A549 (cell line): ENCODE measurements at regions not wholly inside any gene's neighbourhood (a gene's known extent, or its start where the extent isn't known, plus 50 kb on each side); places are given as distances from the start of the nearest gene placed in this dataset.
A peak's percentile ranks its signal among the peaks of the same experiment; 100 is the strongest.

Source experiments
- ATAC-seq, 2 experiments: fragments of 200-7000 bp in 1 of 2; fragments of >200 bp in 1 of 2; cut with Nextera tagmentation in 1 of 2; cut with Tn5 transposase in 1 of 2; 3 replicates each; pipeline versions ENCODE4 v1.8.0 to v1.9.1; 2018 to 2020; ENCODE audit warnings: mild to moderate bottlenecking in 1 of 2, moderate library complexity in 1 of 2
- CTCF ChIA-PET: fragments of 300-600 bp; sonication (Branson Sonifier 250); formaldehyde crosslinking; extraction: SDS; loops from one replicate; lab custom pipeline; 2021; ENCODE audit warnings: antibody characterized with exemption, inconsistent platforms; lab: Yijun Ruan, JAX
- POLR2A ChIA-PET: fragments of 350-600 bp; formaldehyde crosslinking; extraction: SDS; loops from one replicate; lab custom pipeline; 2021; ENCODE audit warnings: antibody characterized with exemption, inconsistent platforms; lab: Yijun Ruan, JAX
- DNase-seq, 2 experiments: peaks; one replicate each; pipeline versions ENCODE4 v3.0.0 to v3.0.0-alpha.2; 2011 to 2016; ENCODE audit warnings: low read depth in 1 of 2, low spot score in 1 of 2
- FAIRE-seq: peaks from 2 replicates; lab custom pipeline; 2011; peaks lifted over from hg19 to GRCh38; lab: Jason Lieb, UNC
- H3K27ac ChIP-seq, 2 experiments: fragments of >200 bp; sonication (Bioruptor Twin); formaldehyde crosslinking; 3 replicates each; pipeline ENCODE4 v1.5.1; 2016 to 2017
- H3K4me1 ChIP-seq: fragments of >200 bp; sonication (Bioruptor Twin); formaldehyde crosslinking; 3 replicates; pipeline ENCODE4 v1.6.1; 2016
- H3K4me2 ChIP-seq: fragments of >200 bp; sonication (Bioruptor Twin); formaldehyde crosslinking; 3 replicates; pipeline ENCODE4 v1.6.1; 2016
- H3K4me3 ChIP-seq: fragments of >200 bp; sonication (Bioruptor Twin); formaldehyde crosslinking; 3 replicates; pipeline ENCODE4 v1.5.1; 2016
- H3K9me3 ChIP-seq: fragments of >200 bp; sonication (Bioruptor Twin); formaldehyde crosslinking; 3 replicates; pipeline ENCODE4 v1.6.1; 2016
- CBX2 ChIP-seq: fragments of 200-600 bp; sonication (generic); IDR thresholded peaks from 2 replicates; pipeline ENCODE4 v1.6.1; 2016; ENCODE audit warnings: low read depth, mild to moderate bottlenecking, borderline replicate concordance
- CEBPB ChIP-seq, 2 experiments: fragments of >200 bp in 1 of 2; sonication (Bioruptor Twin) in 1 of 2; formaldehyde crosslinking in 1 of 2; IDR thresholded peaks; 2 replicates each; pipeline ENCODE4 v1.6.1; 2012 to 2016
- CHD4 ChIP-seq: fragments of 200-600 bp; sonication (generic); IDR thresholded peaks from 2 replicates; pipeline ENCODE4 v1.6.1; 2016; ENCODE audit warnings: antibody characterized with exemption, mild to moderate bottlenecking, borderline replicate concordance
- EHF ChIP-seq: fragments of 250-450 bp; sonication (Bioruptor Pico); IDR thresholded peaks from 2 replicates; pipeline ENCODE4 v1.5.0; 2020; ENCODE audit warnings: mild to moderate bottlenecking
- EHMT2 ChIP-seq: fragments of 200-600 bp; sonication (generic); IDR thresholded peaks from 2 replicates; pipeline ENCODE4 v1.6.1; 2016; ENCODE audit warnings: antibody characterized with exemption, low read depth, mild to moderate bottlenecking, moderate library complexity
- EP300 ChIP-seq, 2 experiments: fragments of >200 bp; sonication (Bioruptor Twin); formaldehyde crosslinking; IDR thresholded peaks; 2 replicates in 1 of 2; 3 replicates in 1 of 2; pipeline ENCODE4 v1.6.1; 2016 to 2017
- FOSB ChIP-seq: fragments of 250-450 bp; sonication (Bioruptor Pico); IDR thresholded peaks from 2 replicates; pipeline ENCODE4 v1.5.0; 2020; ENCODE audit warnings: mild to moderate bottlenecking, moderate library complexity
- GATA3 ChIP-seq: IDR thresholded peaks from 2 replicates; pipeline ENCODE4 v1.6.1; 2012; ENCODE audit warnings: borderline replicate concordance
- HDAC2 ChIP-seq: fragments of 200-600 bp; sonication (generic); IDR thresholded peaks from 2 replicates; pipeline ENCODE4 v1.6.1; 2016
- HES2 ChIP-seq: fragments of >200 bp; sonication (Bioruptor Twin); formaldehyde crosslinking; IDR thresholded peaks from 2 replicates; pipeline ENCODE4 v1.6.1; 2016
- HOXA7 ChIP-seq: fragments of 250-450 bp; sonication (Bioruptor Pico); IDR thresholded peaks from 2 replicates; pipeline ENCODE4 v1.5.0; 2020; ENCODE audit warnings: mild to moderate bottlenecking, moderate library complexity
- HOXB13 ChIP-seq: fragments of 250-450 bp; sonication (Bioruptor Pico); IDR thresholded peaks from 2 replicates; pipeline ENCODE4 v1.5.0; 2020; ENCODE audit warnings: low read depth, mild to moderate bottlenecking, moderate library complexity
- JUN ChIP-seq, 2 experiments: fragments of >200 bp; sonication (Bioruptor Twin); formaldehyde crosslinking; IDR thresholded peaks; 2 replicates in 1 of 2; 3 replicates in 1 of 2; pipeline ENCODE4 v1.6.1; 2016 to 2017
- KDM1A ChIP-seq: fragments of 200-600 bp; sonication (generic); IDR thresholded peaks from 2 replicates; pipeline ENCODE4 v1.6.1; 2016; ENCODE audit warnings: low read depth, mild to moderate bottlenecking
- KDM5A ChIP-seq: fragments of 200-600 bp; sonication (generic); IDR thresholded peaks from 2 replicates; pipeline ENCODE4 v1.6.1; 2016; ENCODE audit warnings: antibody characterized with exemption, mild to moderate bottlenecking
- MAFK ChIP-seq: fragments of 450-650 bp; IDR thresholded peaks from 2 replicates; pipeline ENCODE4 v1.6.1; 2014; ENCODE audit not compliant: partially characterized antibody
- MAZ ChIP-seq: fragments of 150-350 bp; IDR thresholded peaks from 2 replicates; pipeline ENCODE4 v1.6.1; 2014; ENCODE audit warnings: antibody characterized with exemption, low read depth, low read length, borderline replicate concordance
- MYC ChIP-seq: IDR thresholded peaks from 2 replicates; pipeline ENCODE4 v1.6.1; 2012; ENCODE audit warnings: mild to moderate bottlenecking, inconsistent platforms, low read length, improper control_type of control experiment, borderline replicate concordance
- NFE2L2 ChIP-seq: fragments of 150-350 bp; conservative IDR thresholded peaks from 2 replicates; pipeline ENCODE4 v1.6.1; 2014; ENCODE audit warnings: low read length
- NPAS2 ChIP-seq: fragments of 250-450 bp; sonication (Bioruptor Pico); IDR thresholded peaks from 2 replicates; pipeline ENCODE4 v1.8.0; 2022; ENCODE audit warnings: mild to moderate bottlenecking, moderate library complexity, borderline replicate concordance
- PHF8 ChIP-seq: fragments of 200-600 bp; sonication (generic); IDR thresholded peaks from 2 replicates; pipeline ENCODE4 v1.6.1; 2016; ENCODE audit warnings: low read depth, mild to moderate bottlenecking, antibody characterized with exemption, moderate library complexity, borderline replicate concordance
- POLR2AphosphoS2 ChIP-seq: conservative IDR thresholded peaks from 2 replicates; pipeline ENCODE4 v1.6.1; 2012; ENCODE audit warnings: low read length, improper control_type of control experiment, inconsistent platforms
- RFX5 ChIP-seq: fragments of 450-650 bp; IDR thresholded peaks from 2 replicates; pipeline ENCODE4 v1.7.1; 2014; ENCODE audit warnings: antibody characterized with exemption, mild to moderate bottlenecking, moderate library complexity
- SMC3 ChIP-seq: fragments of >200 bp; sonication (Bioruptor Twin); formaldehyde crosslinking; IDR thresholded peaks from 3 replicates; pipeline ENCODE4 v1.6.1; 2018; ENCODE audit warnings: inconsistent platforms
- TP53 ChIP-seq: fragments of 250-450 bp; sonication (Bioruptor Pico); IDR thresholded peaks from 2 replicates; pipeline ENCODE4 v1.5.0; 2021; ENCODE audit warnings: mild to moderate bottlenecking, moderate library complexity
- USF2 ChIP-seq: fragments of 450-650 bp; IDR thresholded peaks from 2 replicates; pipeline ENCODE4 v1.6.1; 2014; ENCODE audit warnings: antibody characterized with exemption
- ZSCAN20 ChIP-seq: fragments of 250-450 bp; sonication (Bioruptor Pico); IDR thresholded peaks from 2 replicates; pipeline ENCODE4 v1.8.0; 2022; ENCODE audit warnings: mild to moderate bottlenecking, moderate library complexity
- whole genome bisulfite sequencing: methylation state at CpG from one replicate; pipeline ENCODE4 v1.1.6; 2017; ENCODE audit errors: missing lambda C conversion rate; 5-methylcytosine and 5-hydroxymethylcytosine counted together
- TF ChIP-seq, protein P1 (sequence below): IDR thresholded peaks from 2 replicates; pipeline ENCODE4 v1.6.1; 2012
- TF ChIP-seq, protein P2 (sequence below): fragments of 250-450 bp; sonication (Bioruptor Pico); IDR thresholded peaks from 2 replicates; pipeline ENCODE4 v1.5.0; 2020; ENCODE audit warnings: low read depth, mild to moderate bottlenecking, moderate library complexity

DNA sequence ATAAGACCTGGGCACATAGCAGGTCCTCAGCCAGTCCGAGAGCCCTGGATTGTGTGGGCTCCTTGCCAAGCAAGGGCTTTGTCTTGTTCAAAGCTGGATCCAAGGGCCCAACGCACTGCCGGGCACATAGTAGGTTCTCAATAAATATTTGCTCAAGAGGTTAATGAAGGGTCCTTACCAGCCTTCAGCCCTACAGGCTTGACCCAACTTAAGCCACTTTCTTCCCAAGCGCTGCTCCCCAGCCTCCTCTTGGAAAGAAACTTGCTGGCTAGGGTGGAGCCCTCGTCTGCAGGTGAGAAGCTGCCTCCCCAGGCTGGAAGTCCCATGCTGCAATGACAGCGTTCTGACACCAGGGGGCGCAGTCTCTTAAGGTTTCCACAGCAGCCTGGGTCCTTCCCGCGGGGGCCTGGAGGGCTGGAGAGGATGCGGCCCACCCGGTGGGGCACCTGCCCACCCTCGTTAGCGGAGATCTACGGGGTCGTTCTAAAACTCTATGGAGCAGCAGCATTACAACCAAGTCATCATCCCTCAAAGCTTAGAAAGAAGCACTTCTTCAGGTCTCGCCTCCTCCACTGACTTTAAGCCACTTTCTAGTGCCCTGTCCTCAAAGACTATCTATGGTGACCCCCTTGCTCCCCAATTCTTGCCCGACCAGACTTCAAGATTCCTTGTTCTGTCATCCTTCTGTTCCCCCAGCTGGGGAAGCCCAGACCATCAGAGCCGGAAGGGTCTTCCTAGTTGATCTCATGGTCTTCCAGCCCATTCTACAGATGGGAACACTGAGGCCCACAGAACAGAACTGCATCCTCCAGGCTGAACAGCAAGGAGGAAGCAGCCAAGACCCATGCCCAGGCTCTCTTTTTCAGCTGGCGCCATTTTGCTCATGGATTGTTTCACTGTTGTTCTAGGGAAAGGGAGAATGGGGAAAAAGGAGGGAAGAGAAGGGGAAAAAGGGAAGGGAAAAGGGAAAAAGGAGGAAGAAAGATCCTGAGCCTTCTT, 115.4 kb downstream of the LHX2 start (continued):
- TF ChIP-seq CBX2 (no peak), CEBPB (IDR thresholded peaks at IDR 0.05) (no peak), CHD4 (no peak), MAFK (no peak), JUN (IDR thresholded peaks at IDR 0.05) (no peak), TP53 (CRISPR knock-in tag) (no peak), POLR2AphosphoS2 (no peak), KDM5A (no peak), RFX5 (no peak), HDAC2 (no peak), NPAS2 (CRISPR knock-in tag) (no peak), EHF (CRISPR knock-in tag) (no peak)
- TF ChIP-seq, protein P1, sequence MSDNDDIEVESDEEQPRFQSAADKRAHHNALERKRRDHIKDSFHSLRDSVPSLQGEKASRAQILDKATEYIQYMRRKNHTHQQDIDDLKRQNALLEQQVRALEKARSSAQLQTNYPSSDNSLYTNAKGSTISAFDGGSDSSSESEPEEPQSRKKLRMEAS, result peak; percentile 33

GRCh38 chr9:124128568-124129166, 117.1 kb downstream of the LHX2 start:
- ChIA-PET CTCF (interaction anchor here (0.6 to 4.4 kb wide), 9 partner anchors 12 to 290 kb away, joined by 3 to 49 read pairs (median 12); no protein-coding TSS in a partner anchor), POLR2A (no interaction called here)
- Histone ChIP-seq H3K4me3 (no peak overlapping the region), H3K9me3 (no peaks in the 10 kb centered on the region), H3K4me2 (peak overlapping the region; percentile 18; the same call in 1 of the 3 replicates), H3K4me1 (peaks cover 14% of the 10 kb centered on the region; the same call in 2 of the 3 replicates), H3K27ac (peak overlapping the region in 1 of 2 experiments; percentile 61; a peak in 2 of 6 replicates)
- WGBS, result 35% methylated on average over 12 of the region's 12 CpGs
- DNase-seq (peak in 1 of 2 experiments; percentile 29), ATAC-seq (peak in 1 of 2 experiments; percentile 7; a peak in 1 of 6 replicates), FAIRE-seq (no peak)
- TF ChIP-seq GATA3 (peak; percentile 47; the same call in 1 of the 2 replicates), HOXA7 (no peak), PHF8 (no peak), EP300 (IDR thresholded peaks at IDR 0.05) (peak in 1 of 2 experiments; percentile 4; a peak in 1 of 5 replicates)
- TF ChIP-seq, protein P1, result 0 out of 2 replicates have a peak, but pooled peaks have one; percentile 17

DNA sequence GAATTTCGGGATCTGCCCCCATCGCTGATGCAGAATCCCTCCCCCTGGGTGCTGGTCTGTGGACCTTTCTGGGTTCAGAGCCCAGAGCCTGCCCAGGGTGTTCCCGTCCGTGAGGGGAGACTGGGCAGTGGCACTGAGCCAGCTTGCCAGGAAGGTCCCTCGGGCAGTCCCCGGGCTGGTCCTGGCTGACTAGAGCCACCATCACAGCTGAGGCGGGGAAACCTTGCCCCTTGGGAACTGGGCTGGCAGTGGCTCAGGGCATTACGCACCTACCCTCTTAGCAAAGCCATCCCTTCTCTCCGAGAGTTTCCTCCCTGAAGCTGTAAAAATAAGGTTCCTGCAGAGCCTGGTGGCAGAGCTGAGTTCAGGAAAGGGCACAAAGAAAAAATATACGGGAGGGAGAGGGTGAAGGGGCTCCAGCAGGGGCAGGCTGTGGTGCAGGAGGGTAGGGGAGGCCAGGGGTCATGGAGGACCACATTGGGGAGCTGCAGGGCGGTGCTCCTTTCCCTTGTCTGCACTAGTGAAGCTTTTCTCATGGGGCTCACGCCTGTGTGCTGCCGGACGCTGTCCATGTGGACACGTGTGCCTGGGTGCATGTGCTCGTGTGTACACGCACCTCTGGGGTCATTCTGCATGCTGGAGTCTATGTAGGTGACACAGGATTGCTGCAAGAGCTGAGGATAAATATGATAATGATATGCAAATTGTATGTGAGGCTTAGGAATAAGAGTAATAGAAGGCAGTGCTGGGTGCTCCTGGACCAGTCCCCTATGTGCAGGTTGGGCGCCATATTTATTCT, 118.9 kb downstream of the LHX2 start:
- CTCF ChIA-PET, result interaction anchor here (1.0 to 1.1 kb wide), 2 partner anchors 189 to 200 kb away, joined by 4 read pairs; no protein-coding TSS in a partner anchor
- Histone ChIP-seq H3K9me3 (no peaks in the 10 kb centered on the region), H3K4me2 (no peak overlapping the region), H3K4me1 (peaks cover 14% of the 10 kb centered on the region; the same call in 2 of the 3 replicates), H3K4me3 (no peak overlapping the region), H3K27ac (no peak overlapping the region)
- no peak for ATAC-seq
- POLR2A ChIA-PET, result no interaction called here
- FAIRE-seq, result no peak
- WGBS, result 92% methylated on average over 18 of the region's 18 CpGs
- no peak for DNase-seq
- TF ChIP-seq HOXA7 (no peak), CBX2 (no peak), KDM1A (no peak), ZSCAN20 (CRISPR knock-in tag) (no peak), FOSB (CRISPR knock-in tag) (no peak), HOXB13 (CRISPR knock-in tag) (no peak), NFE2L2 (no peak), SMC3 (no peak), MYC (no peak), EHF (CRISPR knock-in tag) (no peak), USF2 (no peak), KDM5A (no peak), EHMT2 (no peak), HES2 (no peak), MAZ (no peak)
- TF ChIP-seq, protein P2, sequence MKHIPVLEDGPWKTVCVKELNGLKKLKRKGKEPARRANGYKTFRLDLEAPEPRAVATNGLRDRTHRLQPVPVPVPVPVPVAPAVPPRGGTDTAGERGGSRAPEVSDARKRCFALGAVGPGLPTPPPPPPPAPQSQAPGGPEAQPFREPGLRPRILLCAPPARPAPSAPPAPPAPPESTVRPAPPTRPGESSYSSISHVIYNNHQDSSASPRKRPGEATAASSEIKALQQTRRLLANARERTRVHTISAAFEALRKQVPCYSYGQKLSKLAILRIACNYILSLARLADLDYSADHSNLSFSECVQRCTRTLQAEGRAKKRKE, result no peak
